Retinal pigment epithelial cell (primary cell): ENCODE measurements at regions not wholly inside any gene's neighbourhood (a gene's known extent, or its start where the extent isn't known, plus 50 kb on each side); places are given as distances from the start of the nearest gene placed in this dataset.

Experiments used
- DNase-seq: peaks from one replicate; pipeline ENCODE4 v3.0.0-alpha.2; 2010; ENCODE audit warnings: low read depth
- H3K4me3 ChIP-seq: 2 replicates; pipeline ENCODE4 v1.5.1; 2011; ENCODE audit warnings: mild to moderate bottlenecking, low read length, control low read depth, moderate library complexity
- CTCF ChIP-seq: conservative IDR thresholded peaks from 2 replicates; pipeline ENCODE4 v1.5.1; 2011; ENCODE audit warnings: low read depth, low read length, control low read depth, inconsistent platforms

DNA sequence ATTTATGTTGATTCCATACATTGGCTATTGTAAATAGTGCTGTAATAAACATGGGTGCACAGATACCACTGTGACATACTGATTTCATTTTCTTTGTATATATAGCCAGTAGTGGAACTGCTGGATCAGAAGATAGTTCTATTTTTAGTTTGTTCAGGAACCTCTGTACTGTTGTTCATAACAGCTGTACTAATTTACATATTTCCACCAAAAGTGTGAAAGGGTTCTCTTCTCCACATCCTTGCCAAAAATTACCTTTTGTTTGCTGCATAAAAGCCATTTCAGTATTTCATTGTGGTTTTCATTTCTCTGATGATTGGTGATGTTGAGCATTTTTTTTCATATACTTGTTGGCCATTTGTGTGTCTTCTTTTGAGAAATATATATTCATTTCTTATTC is 1962.1 kb downstream of the PCDH9 start:
- no peak for TF ChIP-seq CTCF
- DNase-seq = no peak
- H3K4me3 ChIP-seq = no peak overlapping the region

GRCh38 chr13:65265988-65266387 is 1964.1 kb downstream of the PCDH9 start:
- H3K4me3 ChIP-seq = no peak overlapping the region
- no peak for DNase-seq
- TF ChIP-seq CTCF = no peak

- no peak for TF ChIP-seq CTCF
- DNase-seq = no peak
Measured at GRCh38 chr13:65264066-65264465, 1966.1 kb downstream of the PCDH9 start.

DNA sequence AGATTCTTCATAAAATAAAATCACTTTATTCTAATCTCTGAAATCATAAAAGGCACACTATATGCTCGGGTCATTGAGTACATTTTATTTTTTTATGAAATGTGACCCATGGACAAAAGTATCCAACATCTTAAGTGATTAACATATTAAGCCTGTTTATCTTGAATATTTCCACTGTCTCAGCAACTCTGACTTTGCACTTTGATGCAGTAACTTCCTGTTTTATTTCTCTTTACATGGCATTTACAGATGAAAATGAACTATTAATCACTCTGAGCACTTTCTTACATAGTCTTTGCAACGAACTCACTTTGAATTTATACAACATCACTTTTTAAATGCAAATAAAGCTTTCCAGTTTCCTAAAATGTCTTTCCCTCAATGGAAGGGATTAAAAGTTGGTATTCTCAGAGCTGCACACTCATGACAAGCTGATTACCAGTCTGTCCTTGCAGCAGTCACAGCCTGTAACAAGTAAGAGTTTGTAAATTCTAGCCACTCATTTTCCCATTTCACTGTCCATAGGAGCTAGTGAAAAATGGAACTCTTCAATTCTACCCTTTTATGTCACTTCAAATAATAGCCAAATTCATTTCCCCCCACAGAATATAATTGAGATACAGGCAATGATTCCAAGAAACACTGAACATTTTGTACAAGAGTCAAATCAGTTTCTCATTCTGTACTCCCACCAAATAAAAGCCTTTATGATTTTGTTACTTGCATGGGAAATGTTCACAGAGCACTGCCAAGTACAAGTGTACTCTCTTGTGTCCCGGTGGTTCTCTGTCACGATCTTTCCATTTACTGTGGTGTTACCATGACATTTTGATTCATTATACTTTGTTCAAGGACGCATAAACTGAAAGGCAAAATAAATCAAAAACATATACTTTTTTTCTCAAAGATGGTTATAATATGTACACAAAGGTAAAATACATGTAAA is 1968.9 kb downstream of the PCDH9 start:
- peak; percentile 15 for DNase-seq
- no peak for TF ChIP-seq CTCF
- peak overlapping the region; percentile 3 for H3K4me3 ChIP-seq

More at GRCh38 chr13:65264066-65264465, 1966.1 kb downstream of the PCDH9 start:
- H3K4me3 ChIP-seq = no peak overlapping the region

DNA sequence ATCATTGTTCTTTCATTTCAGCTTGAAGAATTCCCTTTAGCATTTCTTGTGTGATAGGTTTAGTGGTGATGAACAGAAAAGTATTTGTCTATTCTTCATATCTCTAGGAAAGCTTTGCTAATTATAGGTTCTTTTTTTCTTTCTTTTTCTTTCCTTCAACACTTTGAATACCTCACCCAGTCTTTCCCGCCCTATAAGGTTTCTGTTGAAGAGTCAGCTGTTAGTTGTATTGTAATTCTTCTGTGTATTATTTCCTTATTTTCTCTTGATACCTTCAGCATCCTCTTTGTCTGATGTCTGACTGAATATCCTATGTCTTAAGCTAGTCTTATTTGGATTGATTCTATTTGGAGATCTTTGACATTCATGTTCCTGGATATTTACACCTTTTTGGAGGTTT is 1989.4 kb downstream of the PCDH9 start:
- no peak for DNase-seq
- H3K4me3 ChIP-seq = no peak overlapping the region
- TF ChIP-seq CTCF = no peak

DNA sequence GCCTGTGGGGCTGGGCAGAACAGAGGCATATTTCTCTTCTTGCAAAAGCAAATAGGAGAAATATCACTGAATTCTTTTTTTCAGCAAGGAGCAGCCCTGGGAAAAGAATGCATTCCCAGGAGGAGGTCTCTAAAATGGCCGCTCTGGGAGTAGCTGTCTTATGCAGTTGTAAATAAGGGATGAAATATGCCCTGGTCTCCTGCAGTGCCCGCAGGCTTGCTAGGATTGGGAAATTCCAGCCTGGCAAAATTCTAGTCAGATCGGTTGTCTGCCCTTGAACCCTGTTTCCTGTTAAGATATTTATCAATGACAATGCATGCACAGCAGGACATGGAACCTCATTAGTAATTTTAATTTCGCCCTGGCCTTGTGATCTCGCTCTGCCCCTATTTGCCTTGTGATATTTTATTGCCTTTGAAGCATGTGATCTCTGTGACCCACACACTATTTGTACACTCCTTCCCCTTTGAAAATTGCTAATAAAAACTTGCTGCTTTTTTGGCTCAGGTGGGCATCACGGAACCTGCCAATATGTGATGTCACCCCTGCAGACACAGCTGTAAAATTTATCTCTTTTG is 1993.2 kb downstream of the PCDH9 start:
- H3K4me3 ChIP-seq = no peak overlapping the region
- no peak for TF ChIP-seq CTCF
- no peak for DNase-seq

GRCh38 chr13:65217471-65217995 is 2012.6 kb downstream of the PCDH9 start:
- DNase-seq = no peak
- no peak overlapping the region for H3K4me3 ChIP-seq
- TF ChIP-seq CTCF = no peak
